ENCODE measurements at regions not wholly inside any gene's neighbourhood (a gene's known extent, or its start where the extent isn't known, plus 50 kb on each side); places are given as distances from the start of the nearest gene placed in this dataset.

DNA sequence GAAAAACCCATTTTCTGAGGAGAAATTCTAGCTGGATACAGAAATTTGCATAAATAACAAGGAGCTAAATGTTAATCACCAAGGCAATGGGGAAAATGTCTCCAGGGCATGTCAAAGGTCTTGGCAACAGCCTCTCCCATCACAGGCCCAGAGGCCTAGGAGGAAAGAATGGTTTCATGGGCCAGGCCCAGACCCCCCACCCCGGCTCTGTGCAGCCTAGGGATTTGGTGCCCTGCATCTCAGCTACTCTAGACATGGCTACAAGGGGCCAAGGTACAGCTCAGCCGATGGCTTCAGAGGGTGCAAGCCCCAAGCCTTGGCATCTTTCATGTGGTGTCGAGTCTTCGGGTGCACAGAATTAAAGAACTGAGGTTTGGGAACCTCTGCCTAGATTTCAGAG, 321.2 kb upstream of the ID4 start:
- H3K4me3 ChIP-seq (ENCODE audit: extremely low read depth in 1 of 4, insufficient read depth in 2 of 4, low read depth in 3 of 4, low read length in 4 of 4): no peak overlapping the region
- H3K23me2 ChIP-seq (ENCODE audit: low read depth, low read length): no peaks in the 10 kb centered on the region; the same call in 1 of the 2 replicates
- H4K20me1 ChIP-seq (replicated peaks in 1 of 2; ENCODE audit: control insufficient read depth in 1 of 2, insufficient read depth in 2 of 2, low read length in 2 of 2): no peaks in the 10 kb centered on the region
- H3K18ac ChIP-seq (ENCODE audit: extremely low read depth, low read length): no peak overlapping the region
- peaks cover 21 to 22% of the 10 kb centered on the region in 2 experiments for H3K9me3 ChIP-seq (ENCODE audit: insufficient read depth in 2 of 2, low read depth in 1 of 2, low read length in 1 of 2)
- no peak overlapping the region for H4K91ac ChIP-seq (replicated peaks; ENCODE audit: insufficient read length, low read length)
- H4K8ac ChIP-seq (ENCODE audit: extremely low read depth, insufficient read depth, low read length): no peak overlapping the region
- H3K36me3 ChIP-seq (ENCODE audit: control insufficient read depth in 2 of 4, insufficient read depth in 4 of 4, low read length in 3 of 4): no peaks in the 10 kb centered on the region
- no peaks in the 10 kb centered on the region for H3K4me1 ChIP-seq (replicated peaks in 1 of 4; ENCODE audit: control insufficient read depth in 3 of 4, insufficient read depth in 4 of 4, low read length in 3 of 4)
- H2BK15ac ChIP-seq (ENCODE audit: low read length): no peak overlapping the region
- no peak overlapping the region for H3K4me2 ChIP-seq (ENCODE audit: insufficient read depth in 1 of 2, low read depth in 2 of 2, low read length in 2 of 2)
- H3K23ac ChIP-seq (ENCODE audit: insufficient read length): no peak overlapping the region
- H3K4ac ChIP-seq (replicated peaks; ENCODE audit: insufficient read length, low read depth, low read length): no peak overlapping the region
- no peaks in the 10 kb centered on the region for H3K79me2 ChIP-seq (ENCODE audit: control insufficient read depth in 1 of 2, insufficient read depth in 2 of 2, low read length in 2 of 2)
- no peak for TF ChIP-seq SAP30 (IDR thresholded peaks at IDR 0.05; ENCODE audit: insufficient read depth, insufficient replicate concordance, low read length)
- no peak overlapping the region for H2BK5ac ChIP-seq (ENCODE audit: low read depth, low read length)
- H2BK20ac ChIP-seq (ENCODE audit: low read length): no peak overlapping the region
- 90% methylated on average over 4 of the region's 4 CpGs; no CpG with 5 or more reads in 1 of the 2 experiments for WGBS, 2 experiments (ENCODE audit: extremely low coverage in 1 of 2, insufficient coverage in 1 of 2, insufficient read length in 1 of 2, insufficient replicate concordance in 2 of 2, low coverage in 1 of 2, low lambda C conversion rate in 2 of 2, missing lambda C conversion rate in 1 of 2)
- no peak for DNase-seq (ENCODE audit: low read depth in 1 of 2, low spot score in 2 of 2)
- CTCF ChIA-PET (ENCODE audit: partially characterized antibody): no interaction called here
- no peak overlapping the region for H2BK120ac ChIP-seq (replicated peaks; ENCODE audit: low read depth, low read length)
- no peak overlapping the region for H3K27ac ChIP-seq (ENCODE audit: low read depth, low read length)
- H2AK5ac ChIP-seq (ENCODE audit: low read depth, low read length): no peak overlapping the region
- POLR2A ChIA-PET (ENCODE audit: partially characterized antibody): no interaction called here
- no peak overlapping the region for H3K56ac ChIP-seq (replicated peaks; ENCODE audit: insufficient read length, low read depth, low read length)
- no peaks in the 10 kb centered on the region for H3K79me1 ChIP-seq (ENCODE audit: low read depth, low read length)
- H3K14ac ChIP-seq (ENCODE audit: insufficient read length): no peak overlapping the region
- H3K27me3 ChIP-seq (replicated peaks in 1 of 4; ENCODE audit: control insufficient read depth in 3 of 4, extremely low read depth in 1 of 4, insufficient read depth in 3 of 4, low read length in 3 of 4): no peaks in the 10 kb centered on the region
- FAIRE-seq: no peak
- no peak overlapping the region for H2BK12ac ChIP-seq (ENCODE audit: low read depth, low read length)
- H3K9ac ChIP-seq (replicated peaks in 1 of 4; ENCODE audit: extremely low read depth in 1 of 4, low read depth in 3 of 4, low read length in 3 of 4): no peak overlapping the region
- H4K5ac ChIP-seq (ENCODE audit: insufficient read length, low read depth, low read length): no peak overlapping the region
- no peak overlapping the region for H2AFZ ChIP-seq (ENCODE audit: low read length)

Measured in H1 (cell line).